H1 (cell line): ENCODE measurements at regions not wholly inside any gene's neighbourhood (a gene's known extent, or its start where the extent isn't known, plus 50 kb on each side); places are given as distances from the start of the nearest gene placed in this dataset.

Experiments used
- CTCF ChIA-PET: fragments of 300-600 bp; sonication (Branson Sonifier 250); formaldehyde crosslinking; loops from one replicate; lab custom pipeline; 2021; ENCODE audit not compliant: partially characterized antibody; lab: Charles Lee
- POLR2A ChIA-PET: fragments of 300-600 bp; sonication (Branson Sonifier 250); formaldehyde crosslinking; loops from one replicate; lab custom pipeline; 2021; ENCODE audit warnings: inconsistent platforms; ENCODE audit not compliant: partially characterized antibody; lab: Charles Lee
- DNase-seq, 2 experiments: peaks; one replicate each; pipeline versions ENCODE4 v3.0.0 to v3.0.0-alpha.2; 2010 to 2022; ENCODE audit warnings: low spot score in 2 of 2, low read depth in 1 of 2, mixed read lengths in 1 of 2
- FAIRE-seq: peaks from 2 replicates; lab custom pipeline; 2011; peaks lifted over from hg19 to GRCh38; lab: Jason Lieb, UNC
- H2AFZ ChIP-seq: 2 replicates; pipeline ENCODE4 v1.8.1; 2012; ENCODE audit warnings: low read length, inconsistent platforms
- H2AK5ac ChIP-seq: 2 replicates; pipeline ENCODE4 v1.6.1; 2013; ENCODE audit warnings: low read depth, low read length
- H2BK120ac ChIP-seq: replicated peaks from 2 replicates; pipeline ENCODE3; 2013; ENCODE audit warnings: low read depth, low read length, inconsistent platforms
- H2BK12ac ChIP-seq: 2 replicates; pipeline ENCODE4 v1.6.1; 2013; ENCODE audit warnings: low read depth, low read length
- H2BK15ac ChIP-seq: 2 replicates; pipeline ENCODE4 v1.6.1; 2013; ENCODE audit warnings: low read length
- H2BK20ac ChIP-seq: 2 replicates; pipeline ENCODE4 v1.6.1; 2013; ENCODE audit warnings: low read length
- H2BK5ac ChIP-seq: 2 replicates; pipeline ENCODE4 v1.6.1; 2013; ENCODE audit warnings: low read depth, low read length
- H3K14ac ChIP-seq: 2 replicates; pipeline ENCODE4 v1.6.1; 2013; ENCODE audit warnings: inconsistent platforms; ENCODE audit not compliant: insufficient read length
- H3K18ac ChIP-seq: 2 replicates; pipeline ENCODE4 v1.6.1; 2013; ENCODE audit warnings: low read length; ENCODE audit errors: extremely low read depth
- H3K23ac ChIP-seq: 2 replicates; pipeline ENCODE4 v1.6.1; 2013; ENCODE audit warnings: inconsistent platforms; ENCODE audit not compliant: insufficient read length
- H3K23me2 ChIP-seq: 2 replicates; pipeline ENCODE4 v1.6.1; 2013; ENCODE audit warnings: low read depth, low read length
- H3K27ac ChIP-seq: 2 replicates; pipeline ENCODE4 v1.6.1; 2011; ENCODE audit warnings: low read depth, low read length, inconsistent platforms
- H3K27me3 ChIP-seq, 4 experiments: replicated peaks in 1 of 4; 1 replicate in 1 of 4; 2 replicates in 3 of 4; pipeline versions ENCODE4 v1.6.1 to v1.8.1; 2011 to 2013; ENCODE audit warnings: low read length in 3 of 4, mild to moderate bottlenecking in 3 of 4, inconsistent platforms in 2 of 4, mixed read lengths in 2 of 4, moderate library complexity in 1 of 4; ENCODE audit not compliant: control insufficient read depth in 3 of 4, insufficient read depth in 3 of 4; ENCODE audit errors: extremely low read depth in 1 of 4
- H3K36me3 ChIP-seq, 4 experiments: 2 replicates each; pipeline versions ENCODE4 v1.6.1 to v1.8.1; 2011 to 2013; ENCODE audit warnings: mild to moderate bottlenecking in 4 of 4, low read length in 3 of 4, moderate library complexity in 2 of 4, control low read depth in 1 of 4, inconsistent platforms in 1 of 4; ENCODE audit not compliant: insufficient read depth in 4 of 4, control insufficient read depth in 2 of 4
- H3K4ac ChIP-seq: replicated peaks from 2 replicates; pipeline ENCODE3; 2013; ENCODE audit warnings: low read length, low read depth, mixed read lengths, inconsistent platforms; ENCODE audit not compliant: insufficient read length
- H3K4me1 ChIP-seq, 4 experiments: replicated peaks in 1 of 4; 1 replicate in 1 of 4; 2 replicates in 3 of 4; pipeline versions ENCODE4 v1.6.1 to v1.8.1; 2011 to 2013; ENCODE audit warnings: low read length in 3 of 4, inconsistent platforms in 2 of 4, mixed read lengths in 1 of 4; ENCODE audit not compliant: insufficient read depth in 4 of 4, control insufficient read depth in 3 of 4
- H3K4me2 ChIP-seq, 2 experiments: 2 replicates each; pipeline versions ENCODE4 v1.6.1 to v1.8.1; 2011 to 2013; ENCODE audit warnings: low read depth in 2 of 2, low read length in 2 of 2, control low read depth in 1 of 2, inconsistent platforms in 1 of 2, mild to moderate bottlenecking in 1 of 2; ENCODE audit not compliant: insufficient read depth in 1 of 2
- H3K4me3 ChIP-seq, 4 experiments: fragments of 200-600, 300-600 bp in 1 of 4; sonication (generic), shearing (Covaris generic), sonication (Bioruptor Twin) in 1 of 4; 2 replicates each; pipeline versions ENCODE4 v1.5.1 to v1.8.1; 2011 to 2016; ENCODE audit warnings: low read length in 4 of 4, low read depth in 3 of 4, control low read depth in 2 of 4, inconsistent platforms in 2 of 4, mild to moderate bottlenecking in 2 of 4, mixed read lengths in 1 of 4, moderate library complexity in 1 of 4; ENCODE audit not compliant: insufficient read depth in 2 of 4; ENCODE audit errors: extremely low read depth in 1 of 4
- H3K56ac ChIP-seq: replicated peaks from 2 replicates; pipeline ENCODE3; 2013; ENCODE audit warnings: low read depth, mild to moderate bottlenecking, mixed read lengths, low read length, inconsistent platforms; ENCODE audit not compliant: insufficient read length
- H3K79me1 ChIP-seq: 2 replicates; pipeline ENCODE4 v1.6.1; 2013; ENCODE audit warnings: low read depth, low read length, control low read depth
- H3K79me2 ChIP-seq, 2 experiments: 2 replicates each; pipeline versions ENCODE4 v1.6.1 to v1.8.1; 2012 to 2013; ENCODE audit warnings: low read length in 2 of 2, mild to moderate bottlenecking in 2 of 2, inconsistent platforms in 1 of 2; ENCODE audit not compliant: insufficient read depth in 2 of 2, control insufficient read depth in 1 of 2
- H3K9ac ChIP-seq, 4 experiments: replicated peaks in 1 of 4; 1 replicate in 1 of 4; 2 replicates in 3 of 4; pipeline versions ENCODE4 v1.6.1 to v1.8.1; 2011 to 2013; ENCODE audit warnings: low read depth in 3 of 4, low read length in 3 of 4, control low read depth in 2 of 4, mild to moderate bottlenecking in 2 of 4, moderate library complexity in 2 of 4, inconsistent platforms in 1 of 4; ENCODE audit errors: extremely low read depth in 1 of 4
- H3K9me3 ChIP-seq, 2 experiments: 2 replicates each; pipeline versions ENCODE4 v1.6.1 to v1.8.1; 2012 to 2013; ENCODE audit warnings: mild to moderate bottlenecking in 2 of 2, moderate library complexity in 2 of 2, control low read depth in 1 of 2, inconsistent platforms in 1 of 2, low read depth in 1 of 2, low read length in 1 of 2, mixed read lengths in 1 of 2; ENCODE audit not compliant: insufficient read depth in 2 of 2
- H4K20me1 ChIP-seq, 2 experiments: replicated peaks in 1 of 2; 2 replicates each; pipeline versions ENCODE3 to v1.8.1; 2011 to 2013; ENCODE audit warnings: inconsistent platforms in 2 of 2, low read length in 2 of 2, mild to moderate bottlenecking in 1 of 2; ENCODE audit not compliant: insufficient read depth in 2 of 2, control insufficient read depth in 1 of 2
- H4K5ac ChIP-seq: 2 replicates; pipeline ENCODE4 v1.6.1; 2013; ENCODE audit warnings: low read length, low read depth, mixed read lengths, inconsistent platforms; ENCODE audit not compliant: insufficient read length
- H4K8ac ChIP-seq: 2 replicates; pipeline ENCODE4 v1.8.0; 2013; ENCODE audit warnings: mild to moderate bottlenecking, moderate library complexity, low read length, inconsistent platforms; ENCODE audit not compliant: insufficient read depth; ENCODE audit errors: extremely low read depth
- H4K91ac ChIP-seq: replicated peaks from 2 replicates; pipeline ENCODE3; 2013; ENCODE audit warnings: low read length, mixed read lengths, inconsistent platforms; ENCODE audit not compliant: insufficient read length
- BRCA1 ChIP-seq: IDR thresholded peaks from 2 replicates; pipeline ENCODE4 v1.6.1; 2012; ENCODE audit warnings: low read depth, low read length, improper control_type of control experiment
- CBX8 ChIP-seq: fragments of 300-800, 300-1000 bp; sonication (generic); IDR thresholded peaks from 2 replicates; pipeline ENCODE4 v1.7.1; 2016; ENCODE audit warnings: low read depth, low read length, borderline replicate concordance
- CEBPB ChIP-seq: IDR thresholded peaks from 2 replicates; pipeline ENCODE4 v1.6.1; 2012; ENCODE audit warnings: low read depth, low read length
- CHD1 ChIP-seq: IDR thresholded peaks from 2 replicates; pipeline ENCODE4 v1.6.1; 2012; ENCODE audit warnings: low read depth, low read length, improper control_type of control experiment
- CREB1 ChIP-seq: IDR thresholded peaks from 2 replicates; pipeline ENCODE4 v1.6.1; 2012; ENCODE audit warnings: inconsistent platforms
- CTBP2 ChIP-seq: IDR thresholded peaks from 2 replicates; pipeline ENCODE4 v1.7.0; 2011; ENCODE audit warnings: borderline replicate concordance, mild to moderate bottlenecking, moderate library complexity, mixed read lengths, low read length; ENCODE audit not compliant: insufficient read depth, insufficient read length
- EGR1 ChIP-seq: IDR thresholded peaks from 2 replicates; pipeline ENCODE4 v1.6.1; 2011; ENCODE audit warnings: low read depth, low read length, borderline replicate concordance
- FOSL1 ChIP-seq: IDR thresholded peaks from 2 replicates; pipeline ENCODE4 v1.6.1; 2011; ENCODE audit warnings: mild to moderate bottlenecking, low read depth, low read length, moderate library complexity; ENCODE audit not compliant: insufficient read depth
- PHF8 ChIP-seq: fragments of 200-600 bp; sonication (generic); conservative IDR thresholded peaks from 2 replicates; pipeline ENCODE4 v1.7.1; 2012; ENCODE audit warnings: low read depth, mild to moderate bottlenecking, inconsistent platforms, low read length, moderate library complexity
- RAD21 ChIP-seq, 2 experiments: IDR thresholded peaks in 1 of 2; conservative IDR thresholded peaks in 1 of 2; 2 replicates each; pipeline ENCODE4 v1.6.1; 2011; ENCODE audit warnings: low read depth in 2 of 2, low read length in 2 of 2, improper control_type of control experiment in 1 of 2, inconsistent platforms in 1 of 2, mild to moderate bottlenecking in 1 of 2, moderate library complexity in 1 of 2
- RFX5 ChIP-seq: IDR thresholded peaks from 2 replicates; pipeline ENCODE4 v1.6.1; 2011; ENCODE audit warnings: low read depth, low read length, improper control_type of control experiment, borderline replicate concordance
- RNF2 ChIP-seq: fragments of 200-900, 300-1000 bp; sonication (generic); IDR thresholded peaks from 2 replicates; pipeline ENCODE4 v1.7.1; 2016; ENCODE audit warnings: borderline replicate concordance, low read depth, mild to moderate bottlenecking, antibody characterized with exemption, low read length; ENCODE audit not compliant: poor library complexity, severe bottlenecking; ENCODE audit errors: missing control alignments
- SIX5 ChIP-seq: IDR thresholded peaks from 2 replicates; pipeline ENCODE4 v1.6.1; 2011; ENCODE audit warnings: mild to moderate bottlenecking, low read depth, low read length
- SP1 ChIP-seq: IDR thresholded peaks from 2 replicates; pipeline ENCODE4 v1.6.1; 2011; ENCODE audit warnings: low read depth, low read length
- TCF12 ChIP-seq: IDR thresholded peaks from 2 replicates; pipeline ENCODE4 v1.6.1; 2011; ENCODE audit warnings: low read depth, mild to moderate bottlenecking, low read length
- WGBS, 2 experiments: shearing (Covaris generic) in 1 of 2; methylation state at CpG; one replicate each; pipeline versions ENCODE4 v1.1.6 to v1.1.7; 2013 to 2015; ENCODE audit warnings: low lambda C conversion rate in 2 of 2, mixed read lengths in 2 of 2, inconsistent platforms in 1 of 2, low coverage in 1 of 2, missing lambda C conversion rate in 1 of 2; ENCODE audit not compliant: insufficient replicate concordance in 2 of 2, insufficient coverage in 1 of 2, insufficient read length in 1 of 2; ENCODE audit errors: extremely low coverage in 1 of 2, missing lambda C conversion rate in 1 of 2; 5-methylcytosine and 5-hydroxymethylcytosine counted together

DNA sequence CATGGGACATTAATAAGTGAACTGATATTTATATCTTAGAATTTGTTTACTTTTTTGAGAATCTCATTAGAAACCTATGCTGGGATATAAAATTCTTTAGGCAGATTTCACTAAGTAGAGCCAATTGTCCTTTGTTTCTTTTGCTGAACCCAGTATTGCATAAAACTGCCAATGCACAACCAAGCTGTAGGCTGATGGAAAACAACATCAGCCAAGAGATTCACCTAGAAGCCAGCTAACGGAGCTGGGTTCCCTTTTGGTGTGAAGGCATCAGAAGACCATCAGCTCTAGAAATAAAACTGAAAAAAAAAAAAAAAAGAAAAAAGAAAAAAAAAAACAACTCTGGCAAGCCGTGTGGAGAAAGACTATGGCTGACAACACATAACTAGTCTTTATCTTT, 328.2 kb upstream of the PDE3A start:
- H2BK15ac ChIP-seq: no peak overlapping the region
- H2BK120ac ChIP-seq: no peak overlapping the region
- no peaks in the 10 kb centered on the region for H3K23me2 ChIP-seq
- no peak overlapping the region for H3K56ac ChIP-seq
- no peak overlapping the region for H3K27ac ChIP-seq
- CTCF ChIA-PET: interaction anchor here (0.5 to 2.4 kb wide), 2 partner anchors 86 to 123 kb away, joined by 3 to 7 read pairs; no protein-coding TSS in a partner anchor
- no peak overlapping the region for H2BK5ac ChIP-seq
- no peak overlapping the region for H3K14ac ChIP-seq
- no peak overlapping the region for H4K8ac ChIP-seq
- no peak overlapping the region for H3K4me3 ChIP-seq
- no peak overlapping the region for H2BK12ac ChIP-seq
- 77% methylated on average over 2 of the region's 2 CpGs; no CpG with 5 or more reads in 1 of the 2 experiments for WGBS, 2 experiments
- no peaks in the 10 kb centered on the region for H3K36me3 ChIP-seq
- peaks cover 0 to 4% (median 0%) of the 10 kb centered on the region in 4 experiments; a peak in 2 of 7 replicates for H3K4me1 ChIP-seq
- no peaks in the 10 kb centered on the region for H4K20me1 ChIP-seq
- no peak overlapping the region for H4K91ac ChIP-seq
- DNase-seq (no peak), FAIRE-seq (no peak)
- H2AFZ ChIP-seq: no peak overlapping the region
- H3K18ac ChIP-seq: no peak overlapping the region
- H3K9ac ChIP-seq: no peak overlapping the region
- H3K79me2 ChIP-seq: no peaks in the 10 kb centered on the region
- no peak overlapping the region for H3K4ac ChIP-seq
- no peaks in the 10 kb centered on the region for H3K79me1 ChIP-seq
- POLR2A ChIA-PET: no interaction called here
- no peaks in the 10 kb centered on the region for H3K9me3 ChIP-seq
- H2BK20ac ChIP-seq: no peak overlapping the region
- no peak overlapping the region for H4K5ac ChIP-seq
- no peak overlapping the region for H3K4me2 ChIP-seq
- no peaks in the 10 kb centered on the region for H3K27me3 ChIP-seq
- H3K23ac ChIP-seq: no peak overlapping the region
- H2AK5ac ChIP-seq: no peak overlapping the region
- TF ChIP-seq TCF12 (no peak), SIX5 (no peak), PHF8 (no peak), RNF2 (no peak), CEBPB (no peak), EGR1 (no peak), FOSL1 (no peak), RFX5 (no peak), RAD21 (IDR thresholded peaks at IDR 0.05 in 1 of 2, conservative IDR thresholded peaks at IDR 0.05 in 1 of 2; ENCODE audit: low read depth in 2 of 2, low read length in 2 of 2) (no peak), CBX8 (no peak), SP1 (no peak), CTBP2 (no peak), CREB1 (no peak), CHD1 (no peak), BRCA1 (no peak)
